Upper lobe of left lung (tissue), 6 donors: ENCODE measurements at regions not wholly inside any gene's neighbourhood (a gene's known extent, or its start where the extent isn't known, plus 50 kb on each side); places are given as distances from the start of the nearest gene placed in this dataset.

Experiments
- ATAC-seq, 2 donors: fragments of 200-7000 bp; cut with Tn5 transposase; one replicate each; pipeline ENCODE4 v1.9.1; 2022; ENCODE audit warnings: mild to moderate bottlenecking in 2 of 2, moderate library complexity in 2 of 2; ENCODE audit not compliant: low FRiP score in 2 of 2
- DNase-seq, 2 donors: peaks; one replicate each; pipeline ENCODE4 v3.0.0-alpha.2; 2019 to 2020
- H3K27ac ChIP-seq, 4 donors: fragments of 200-600 bp; sonication (generic); one replicate each; pipeline ENCODE4 v1.5.1; 2016 to 2019
- H3K27me3 ChIP-seq, 4 donors: fragments of 200-600 bp; sonication (generic); one replicate each; pipeline ENCODE4 v1.5.1; 2017 to 2019
- H3K36me3 ChIP-seq, 4 donors: fragments of 200-600 bp; sonication (generic); one replicate each; pipeline ENCODE4 v1.5.1; 2016 to 2019
- H3K4me1 ChIP-seq, 4 donors: fragments of 200-600 bp; sonication (generic); one replicate each; pipeline ENCODE4 v1.5.1; 2018 to 2019
- H3K4me3 ChIP-seq, 4 donors: fragments of 200-600 bp; sonication (generic); one replicate each; pipeline ENCODE4 v1.5.1; 2017 to 2019; ENCODE audit warnings: mild to moderate bottlenecking in 2 of 4, moderate library complexity in 1 of 4
- H3K9me3 ChIP-seq, 4 donors: fragments of 200-600 bp; sonication (generic); one replicate each; pipeline ENCODE4 v1.5.1; 2018 to 2019
- CTCF ChIP-seq, 6 experiments: fragments of 450-650 bp in 4 of 6; fragments of 200-600 bp in 2 of 6; sonication (generic) in 2 of 6; IDR thresholded peaks; one replicate each; pipeline ENCODE4 v1.5.1; 2016 to 2019; ENCODE audit warnings: antibody characterized with exemption in 6 of 6
- EP300 ChIP-seq, 4 donors: sonication (generic); formaldehyde crosslinking; IDR thresholded peaks; one replicate each; pipeline ENCODE4 v1.5.1; 2017; ENCODE audit warnings: antibody characterized with exemption in 4 of 4, control low read depth in 2 of 4
- POLR2A ChIP-seq, 4 donors: fragments of 450-650 bp; IDR thresholded peaks; one replicate each; pipeline ENCODE4 v1.5.1; 2016 to 2017; ENCODE audit warnings: antibody characterized with exemption in 4 of 4, mild to moderate bottlenecking in 2 of 4
- POLR2AphosphoS5 ChIP-seq, 2 donors: sonication (generic); formaldehyde crosslinking; IDR thresholded peaks; one replicate each; pipeline ENCODE4 v1.5.1; 2017; ENCODE audit warnings: antibody characterized with exemption in 2 of 2
- WGBS, 2 donors: methylation state at CpG; one replicate each; pipeline ENCODE4 v1.1.5; 2017 to 2018; 5-methylcytosine and 5-hydroxymethylcytosine counted together
- donor health status: DM: no; HTN: no; CAD: no; lungs with moderate emphysema.
- donor health status: DM: no; HTN: yes; CAD: no; lungs with severe emphysema.

DNA sequence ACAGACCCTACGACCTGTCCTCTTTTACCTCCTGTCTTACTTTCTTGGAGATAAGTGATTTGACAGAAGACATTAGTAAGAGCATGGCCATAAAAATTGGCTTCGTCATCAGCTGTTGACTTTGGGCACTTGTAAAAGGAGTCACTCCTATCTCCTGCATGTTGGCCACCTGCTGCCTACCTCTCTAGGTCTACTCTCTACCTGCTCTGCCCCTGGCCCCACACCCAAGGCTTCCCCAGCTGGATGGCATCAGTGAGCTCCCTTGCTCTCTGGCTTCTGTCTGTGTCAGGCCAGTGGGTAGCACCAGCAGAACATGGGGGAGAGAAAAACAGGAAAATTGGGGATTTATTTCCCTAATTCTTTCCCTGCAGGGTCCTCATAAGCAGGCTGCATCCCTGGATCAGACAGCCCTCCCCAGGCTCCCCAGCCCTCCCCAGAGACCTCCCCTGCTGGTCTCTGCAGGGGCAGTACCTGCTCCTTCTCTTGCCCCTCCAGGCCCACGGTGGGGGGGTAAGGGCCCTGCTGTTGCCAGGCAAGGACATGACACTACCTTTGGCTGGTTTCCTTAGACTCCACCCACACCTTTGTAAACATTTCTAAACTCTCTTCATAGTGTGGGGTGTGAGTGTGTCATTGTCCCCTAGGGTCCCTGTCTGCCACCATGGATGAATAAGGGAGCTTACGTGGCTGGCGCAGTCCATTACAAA, 157.0 kb upstream of the NECTIN1 start:
- no peak overlapping the region for H3K4me3 ChIP-seq
- no peaks in the 10 kb centered on the region for H3K27me3 ChIP-seq
- H3K9me3 ChIP-seq: no peaks in the 10 kb centered on the region
- no peak overlapping the region for H3K27ac ChIP-seq
- 74 to 78% methylated on average over 5 of the region's 5 CpGs for WGBS, 2 donors
- ATAC-seq (no peak), DNase-seq (no peak)
- no peak for TF ChIP-seq POLR2A (IDR thresholded peaks at IDR 0.05)
- TF ChIP-seq POLR2AphosphoS5 (IDR thresholded peaks at IDR 0.05): no peak
- no peak for TF ChIP-seq EP300 (IDR thresholded peaks at IDR 0.05)
- H3K4me1 ChIP-seq: no peaks in the 10 kb centered on the region
- H3K36me3 ChIP-seq: no peaks in the 10 kb centered on the region

GRCh38 chr11:119885067-119885466, 156.1 kb upstream of the NECTIN1 start:
- Histone ChIP-seq H3K36me3 (no peaks in the 10 kb centered on the region), H3K4me3 (no peak overlapping the region), H3K27me3 (no peaks in the 10 kb centered on the region), H3K4me1 (no peaks in the 10 kb centered on the region), H3K27ac (no peak overlapping the region), H3K9me3 (no peaks in the 10 kb centered on the region)
- no peak for TF ChIP-seq POLR2AphosphoS5 (IDR thresholded peaks at IDR 0.05)
- no peak for TF ChIP-seq POLR2A (IDR thresholded peaks at IDR 0.05)
- TF ChIP-seq CTCF (IDR thresholded peaks at IDR 0.05): no peak
- TF ChIP-seq EP300 (IDR thresholded peaks at IDR 0.05): no peak
- WGBS, 2 donors: 59% methylated on average over 5 of the region's 5 CpGs
- ATAC-seq (no peak), DNase-seq (no peak)

- TF ChIP-seq EP300 (IDR thresholded peaks at IDR 0.05) (no peak), POLR2A (IDR thresholded peaks at IDR 0.05) (no peak), POLR2AphosphoS5 (IDR thresholded peaks at IDR 0.05) (no peak), CTCF (IDR thresholded peaks at IDR 0.05) (no peak)
- no peaks in the 10 kb centered on the region for H3K27me3 ChIP-seq
These were observed 153.3 kb upstream of the NECTIN1 start for GRCh38 chr11:119882316-119882715.

GRCh38 chr11:119880873-119881272, 151.9 kb upstream of the NECTIN1 start:
- ATAC-seq (no peak), DNase-seq (no peak)
- Histone ChIP-seq H3K27me3 (no peaks in the 10 kb centered on the region), H3K36me3 (no peaks in the 10 kb centered on the region), H3K27ac (no peak overlapping the region), H3K4me1 (peaks cover 0 to 5% (median 0%) of the 10 kb centered on the region in 4 donors), H3K4me3 (no peak overlapping the region), H3K9me3 (no peaks in the 10 kb centered on the region)
- WGBS, 2 donors: 47 to 55% methylated on average over 5 to 7 of the region's 7 CpGs
- TF ChIP-seq POLR2AphosphoS5 (IDR thresholded peaks at IDR 0.05): no peak
- no peak for TF ChIP-seq EP300 (IDR thresholded peaks at IDR 0.05)
- TF ChIP-seq CTCF (IDR thresholded peaks at IDR 0.05): no peak
- TF ChIP-seq POLR2A (IDR thresholded peaks at IDR 0.05): no peak

More at GRCh38 chr11:119882316-119882715, 153.3 kb upstream of the NECTIN1 start:
- DNase-seq: no peak
- ATAC-seq: no peak
- no peaks in the 10 kb centered on the region for H3K9me3 ChIP-seq
- H3K27ac ChIP-seq: no peak overlapping the region
- 91 to 94% methylated on average over 4 of the region's 4 CpGs for WGBS, 2 donors
- H3K36me3 ChIP-seq: no peaks in the 10 kb centered on the region
- no peaks in the 10 kb centered on the region for H3K4me1 ChIP-seq
- H3K4me3 ChIP-seq: no peak overlapping the region

GRCh38 chr11:119880143-119880542, 151.1 kb upstream of the NECTIN1 start:
- 43 to 75% methylated on average over 2 to 4 of the region's 4 CpGs for WGBS, 2 donors
- H3K27me3 ChIP-seq: no peaks in the 10 kb centered on the region
- H3K4me1 ChIP-seq: peaks cover 0 to 5% (median 0%) of the 10 kb centered on the region in 4 donors
- no peak overlapping the region for H3K27ac ChIP-seq
- H3K9me3 ChIP-seq: no peaks in the 10 kb centered on the region
- ATAC-seq (no peak), DNase-seq (no peak)
- TF ChIP-seq POLR2A (IDR thresholded peaks at IDR 0.05): no peak
- no peak for TF ChIP-seq EP300 (IDR thresholded peaks at IDR 0.05)
- no peak for TF ChIP-seq POLR2AphosphoS5 (IDR thresholded peaks at IDR 0.05)
- TF ChIP-seq CTCF (IDR thresholded peaks at IDR 0.05): no peak
- no peak overlapping the region for H3K4me3 ChIP-seq
- no peaks in the 10 kb centered on the region for H3K36me3 ChIP-seq
